Endothelial cell of umbilical vein (primary cell): ENCODE measurements at regions not wholly inside any gene's neighbourhood (a gene's known extent, or its start where the extent isn't known, plus 50 kb on each side); places are given as distances from the start of the nearest gene placed in this dataset.

Experiments
- BruUV-seq: library from RNA; stranded (reverse); fragments of 400-500 nt; replicated peaks from 2 replicates; lab custom pipeline; 2021; lab: Mats Ljungman, UMichigan
- CTCF ChIA-PET: fragments of 300-600, 350-600 bp; sonication (Branson Sonifier 250); formaldehyde crosslinking; loops from one replicate; lab custom pipeline; 2021; ENCODE audit warnings: antibody characterized with exemption, inconsistent platforms; lab: Charles Lee
- POLR2A ChIA-PET: fragments of 300-600, 350-600 bp; sonication (Branson Sonifier 250); formaldehyde crosslinking; loops from one replicate; lab custom pipeline; 2021; ENCODE audit warnings: antibody characterized with exemption, inconsistent platforms; lab: Charles Lee
- DNase-seq: peaks from one replicate; pipeline ENCODE4 v3.0.0-alpha.2; 2011; ENCODE audit warnings: low read depth, low spot score
- FAIRE-seq: peaks from 2 replicates; lab custom pipeline; 2011; peaks lifted over from hg19 to GRCh38; lab: Jason Lieb, UNC
- H2AFZ ChIP-seq: 2 replicates; pipeline ENCODE4 v1.6.0; 2012; ENCODE audit warnings: low read depth, low read length, control low read depth, inconsistent platforms
- H3K27ac ChIP-seq: 2 replicates; pipeline ENCODE4 v1.5.1; 2011; ENCODE audit warnings: low read depth, mild to moderate bottlenecking, control low read depth, low read length, moderate library complexity; ENCODE audit not compliant: insufficient read depth
- H3K27me3 ChIP-seq, 2 experiments: 2 replicates each; pipeline versions ENCODE4 v1.6.0 to v1.6.1; 2011; ENCODE audit warnings: low read length in 2 of 2, mixed read lengths in 1 of 2; ENCODE audit not compliant: control insufficient read depth in 2 of 2, insufficient read depth in 2 of 2
- H3K36me3 ChIP-seq, 2 experiments: 2 replicates in 1 of 2; 3 replicates in 1 of 2; pipeline ENCODE4 v1.5.1; 2011; ENCODE audit warnings: low read length in 2 of 2, mild to moderate bottlenecking in 1 of 2, moderate library complexity in 1 of 2; ENCODE audit not compliant: control insufficient read depth in 2 of 2, insufficient read depth in 2 of 2; ENCODE audit errors: extremely low read depth in 1 of 2
- H3K4me1 ChIP-seq: 3 replicates; pipeline ENCODE4 v1.5.1; 2011; ENCODE audit warnings: mild to moderate bottlenecking, low read length; ENCODE audit not compliant: control insufficient read depth, insufficient read depth; ENCODE audit errors: extremely low read depth
- H3K4me2 ChIP-seq: 2 replicates; pipeline ENCODE4 v1.6.1; 2011; ENCODE audit warnings: low read length, control low read depth, mixed read lengths; ENCODE audit not compliant: insufficient read depth
- H3K4me3 ChIP-seq, 3 experiments: fragments of 200-600 bp in 1 of 3; sonication (generic), shearing (Covaris generic) in 1 of 3; replicated peaks in 1 of 3; 2 replicates each; pipeline ENCODE4 v1.5.1; 2011 to 2016; ENCODE audit warnings: control low read depth in 3 of 3, low read length in 3 of 3, mild to moderate bottlenecking in 2 of 3, inconsistent platforms in 1 of 3, low read depth in 1 of 3, moderate library complexity in 1 of 3; ENCODE audit not compliant: insufficient read depth in 1 of 3
- H3K79me2 ChIP-seq: 2 replicates; pipeline ENCODE4 v1.6.0; 2012; ENCODE audit warnings: low read length, inconsistent platforms; ENCODE audit not compliant: control insufficient read depth, insufficient read depth
- H3K9ac ChIP-seq: replicated peaks from 2 replicates; pipeline ENCODE3; 2011; ENCODE audit warnings: low read length, control low read depth; ENCODE audit not compliant: insufficient read depth; ENCODE audit errors: extremely low read depth
- H3K9me1 ChIP-seq: replicated peaks from 3 replicates; pipeline ENCODE4 v1.6.0; 2011; ENCODE audit warnings: mild to moderate bottlenecking, low read length; ENCODE audit not compliant: control insufficient read depth, insufficient read depth; ENCODE audit errors: extremely low read depth
- H3K9me3 ChIP-seq: replicated peaks from 2 replicates; pipeline ENCODE4 v1.5.1; 2012; ENCODE audit warnings: low read length, inconsistent platforms; ENCODE audit not compliant: control insufficient read depth, insufficient read depth
- H4K20me1 ChIP-seq: replicated peaks from 2 replicates; pipeline ENCODE3; 2011; ENCODE audit warnings: mild to moderate bottlenecking, low read length; ENCODE audit not compliant: control insufficient read depth, insufficient read depth; ENCODE audit errors: extremely low read depth
- EZH2 ChIP-seq: IDR thresholded peaks from 2 replicates; pipeline ENCODE4 v1.6.1; 2012; ENCODE audit warnings: borderline replicate concordance, low read depth, mild to moderate bottlenecking, moderate library complexity, low read length, inconsistent platforms; ENCODE audit not compliant: severe bottlenecking
- FOS ChIP-seq: IDR thresholded peaks from 2 replicates; pipeline ENCODE4 v1.6.1; 2011; ENCODE audit warnings: mild to moderate bottlenecking, low read length, moderate library complexity, borderline replicate concordance; ENCODE audit not compliant: insufficient read depth
- JUN ChIP-seq: IDR thresholded peaks from 2 replicates; pipeline ENCODE4 v1.6.1; 2011; ENCODE audit warnings: borderline replicate concordance, low read depth; ENCODE audit not compliant: insufficient read length, insufficient read depth
- MYC ChIP-seq: IDR thresholded peaks from one replicate; pipeline ENCODE4 v1.6.1; 2011; ENCODE audit warnings: mild to moderate bottlenecking, low read depth, low read length
- POLR2A ChIP-seq: IDR thresholded peaks from 2 replicates; pipeline ENCODE4 v1.6.1; 2012; ENCODE audit warnings: low read depth, mild to moderate bottlenecking, control low read depth, low read length
- POLR2AphosphoS5 ChIP-seq: IDR thresholded peaks from 2 replicates; pipeline ENCODE4 v1.6.1; 2012; ENCODE audit warnings: low read depth, mild to moderate bottlenecking, control low read depth, low read length, moderate library complexity; ENCODE audit not compliant: insufficient read depth
- dilution Hi-C: fragments of 300-500 bp; cut with MboI; formaldehyde crosslinking; loops from one replicate; pipeline ENCODE4 v1.15.0; 2019; ENCODE audit warnings: low sequenced_read_pairs; ENCODE audit not compliant: extremely low pct_ligation_motif_present
- intact Hi-C: fragments of 100-400 bp; cut with micrococcal nuclease; formaldehyde crosslinking; loops from one replicate; pipeline ENCODE4 v1.10.0; 2022
- TF ChIP-seq, protein P1 (sequence below), 2 donors: IDR thresholded peaks; 1 replicate in 1 of 2; 2 replicates in 1 of 2; pipeline ENCODE4 v1.5.1; 2011; ENCODE audit warnings: low read length in 2 of 2, mild to moderate bottlenecking in 2 of 2, moderate library complexity in 2 of 2, control low read depth in 1 of 2, inconsistent platforms in 1 of 2, low read depth in 1 of 2; ENCODE audit not compliant: insufficient read depth in 1 of 2; ENCODE audit errors: extremely low read depth in 1 of 2
- TF ChIP-seq, protein P2 (sequence below): IDR thresholded peaks from 2 replicates; pipeline ENCODE4 v1.6.1; 2011; ENCODE audit not compliant: insufficient read depth, insufficient read length

DNA sequence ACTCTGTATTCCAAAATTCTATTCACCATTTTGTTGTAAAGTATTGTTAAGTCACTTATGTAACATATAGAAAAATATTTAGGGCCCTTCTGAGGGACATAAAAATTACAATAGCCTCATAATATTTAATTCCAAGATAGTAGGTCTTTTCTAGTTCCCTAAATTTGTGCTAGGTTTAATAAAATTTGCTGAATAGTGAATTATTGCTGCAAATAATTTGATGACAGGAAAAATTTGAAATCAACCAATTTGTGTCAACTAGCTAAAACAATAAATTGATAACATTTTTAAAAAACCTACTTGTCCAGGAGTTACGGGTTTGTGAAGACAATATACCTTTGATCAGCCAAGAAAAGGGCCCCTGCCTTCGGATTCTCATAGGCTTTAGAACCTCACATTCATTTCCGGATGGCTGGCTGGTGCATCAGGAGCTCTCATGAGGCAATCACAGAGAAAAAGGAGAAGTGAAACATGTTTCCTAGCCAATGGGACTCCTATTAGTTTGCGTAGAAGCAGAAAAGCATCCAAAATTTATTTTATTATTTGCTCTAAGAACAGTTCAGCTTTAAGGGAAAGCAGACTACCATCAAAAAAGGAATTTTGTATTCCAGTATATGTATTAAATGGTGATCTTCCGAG is 177.2 kb downstream of the LRRC3B start:
- no peaks in the 10 kb centered on the region for H3K36me3 ChIP-seq
- H3K9me1 ChIP-seq, result no peaks in the 10 kb centered on the region
- H3K27ac ChIP-seq, result no peak overlapping the region
- ChIA-PET POLR2A (no interaction called here), CTCF (no interaction called here)
- no peaks in the 10 kb centered on the region for H4K20me1 ChIP-seq
- DNase-seq (no peak), FAIRE-seq (no peak)
- no peak overlapping the region for H3K4me3 ChIP-seq
- dilution Hi-C loops (no loop called here), intact Hi-C loops (no loop called here)
- no peak overlapping the region for H2AFZ ChIP-seq
- BruUV-seq, result no TSS peak
- no peaks in the 10 kb centered on the region for H3K27me3 ChIP-seq
- H3K4me2 ChIP-seq, result no peak overlapping the region
- H3K79me2 ChIP-seq, result no peaks in the 10 kb centered on the region
- H3K4me1 ChIP-seq, result no peaks in the 10 kb centered on the region
- H3K9ac ChIP-seq, result no peak overlapping the region
- no peak for TF ChIP-seq MYC
- no peak for TF ChIP-seq POLR2A
- TF ChIP-seq, protein P1, sequence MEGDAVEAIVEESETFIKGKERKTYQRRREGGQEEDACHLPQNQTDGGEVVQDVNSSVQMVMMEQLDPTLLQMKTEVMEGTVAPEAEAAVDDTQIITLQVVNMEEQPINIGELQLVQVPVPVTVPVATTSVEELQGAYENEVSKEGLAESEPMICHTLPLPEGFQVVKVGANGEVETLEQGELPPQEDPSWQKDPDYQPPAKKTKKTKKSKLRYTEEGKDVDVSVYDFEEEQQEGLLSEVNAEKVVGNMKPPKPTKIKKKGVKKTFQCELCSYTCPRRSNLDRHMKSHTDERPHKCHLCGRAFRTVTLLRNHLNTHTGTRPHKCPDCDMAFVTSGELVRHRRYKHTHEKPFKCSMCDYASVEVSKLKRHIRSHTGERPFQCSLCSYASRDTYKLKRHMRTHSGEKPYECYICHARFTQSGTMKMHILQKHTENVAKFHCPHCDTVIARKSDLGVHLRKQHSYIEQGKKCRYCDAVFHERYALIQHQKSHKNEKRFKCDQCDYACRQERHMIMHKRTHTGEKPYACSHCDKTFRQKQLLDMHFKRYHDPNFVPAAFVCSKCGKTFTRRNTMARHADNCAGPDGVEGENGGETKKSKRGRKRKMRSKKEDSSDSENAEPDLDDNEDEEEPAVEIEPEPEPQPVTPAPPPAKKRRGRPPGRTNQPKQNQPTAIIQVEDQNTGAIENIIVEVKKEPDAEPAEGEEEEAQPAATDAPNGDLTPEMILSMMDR (IDR thresholded peaks at IDR 0.05; ENCODE audit: extremely low read depth in 1 of 2, insufficient read depth in 1 of 2, low read depth in 1 of 2, low read length in 2 of 2), result no peak
- TF ChIP-seq JUN, result no peak
- TF ChIP-seq EZH2, result no peak
- TF ChIP-seq FOS, result no peak
- peaks cover 4% of the 10 kb centered on the region for H3K9me3 ChIP-seq

DNA sequence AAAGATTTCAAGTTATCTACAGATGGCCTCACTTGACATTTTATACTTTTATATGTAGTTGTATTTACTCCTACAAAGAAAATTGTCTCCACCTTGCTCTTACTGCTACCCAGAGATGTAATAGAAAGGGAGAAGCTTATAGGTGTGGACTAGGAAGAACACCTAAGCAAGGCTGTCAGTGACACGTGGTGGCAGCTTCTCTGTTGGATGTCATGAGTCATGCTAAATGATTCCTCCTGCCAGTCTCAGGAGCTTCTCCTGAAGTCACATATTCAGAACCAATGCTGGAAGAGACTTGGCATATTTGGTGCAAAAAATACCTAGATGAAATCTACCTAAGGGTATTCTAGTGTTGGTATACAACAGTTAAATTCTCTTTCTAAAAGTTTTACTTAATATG is 184.7 kb downstream of the LRRC3B start:
- Histone ChIP-seq H3K4me3 (no peak overlapping the region), H3K27me3 (no peaks in the 10 kb centered on the region), H3K79me2 (no peaks in the 10 kb centered on the region), H3K36me3 (no peaks in the 10 kb centered on the region), H3K4me1 (no peaks in the 10 kb centered on the region), H3K9me3 (no peaks in the 10 kb centered on the region), H3K27ac (no peak overlapping the region), H4K20me1 (no peaks in the 10 kb centered on the region), H2AFZ (no peak overlapping the region), H3K9me1 (no peaks in the 10 kb centered on the region), H3K4me2 (no peak overlapping the region), H3K9ac (no peak overlapping the region)
- DNase-seq (no peak), FAIRE-seq (no peak)
- TF ChIP-seq EZH2 (no peak), POLR2AphosphoS5 (no peak), JUN (no peak), POLR2A (no peak)
- TF ChIP-seq, protein P2, sequence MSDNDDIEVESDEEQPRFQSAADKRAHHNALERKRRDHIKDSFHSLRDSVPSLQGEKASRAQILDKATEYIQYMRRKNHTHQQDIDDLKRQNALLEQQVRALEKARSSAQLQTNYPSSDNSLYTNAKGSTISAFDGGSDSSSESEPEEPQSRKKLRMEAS, result no peak
- ChIA-PET POLR2A (no interaction called here), CTCF (no interaction called here)
- dilution Hi-C loops (no loop called here), intact Hi-C loops (no loop called here)
- BruUV-seq, result no TSS peak
